ENCODE measurements at regions not wholly inside any gene's neighbourhood (a gene's known extent, or its start where the extent isn't known, plus 50 kb on each side); places are given as distances from the start of the nearest gene placed in this dataset.
"Not testable (repeated sequence)": the region's sequence is repeated elsewhere in the genome, so short reads cannot be mapped to it uniquely, and the experiment has no call there.

GRCh38 chr1:214136324-214136919, 144.5 kb upstream of the SMYD2 start:
- Histone ChIP-seq H3K9me3 (no peaks in the 10 kb centered on the region), H3K36me3 (no peaks in the 10 kb centered on the region), H3K4me1 (ENCODE audit: control insufficient read depth in 1 of 2, low read depth in 2 of 2) (no peaks in the 10 kb centered on the region), H3K27me3 (replicated peaks; ENCODE audit: insufficient read depth) (no peaks in the 10 kb centered on the region), H3K4me3 (no peak overlapping the region), H3K27ac (no peak overlapping the region)
- ATAC-seq (ENCODE audit: insufficient number of reproducible peaks, low FRiP score, low read depth) (no peak), DNase-seq (ENCODE audit: low spot score) (no peak)
- TF ChIP-seq CTCF (IDR thresholded peaks at IDR 0.05): no peak

DNA sequence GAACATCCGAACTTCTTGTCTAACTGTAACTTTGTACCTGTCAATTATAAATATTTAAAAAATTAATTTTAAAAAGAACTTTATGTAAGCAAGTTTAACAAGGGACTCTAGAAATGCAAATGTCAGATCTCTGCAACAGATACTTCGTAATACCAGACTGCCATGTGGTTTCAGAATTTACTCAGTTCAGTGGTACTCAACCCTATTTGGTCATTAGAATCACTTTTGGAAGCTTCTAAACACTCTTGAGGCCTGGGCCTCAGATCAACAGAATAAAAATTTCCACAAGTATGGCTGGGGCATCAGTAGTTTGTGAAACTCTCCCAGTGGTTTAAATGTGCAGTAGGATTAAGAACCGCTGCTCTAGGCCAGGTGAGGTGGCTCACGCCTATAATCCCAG, 139.5 kb upstream of the SMYD2 start:
- H3K36me3 ChIP-seq: no peaks in the 10 kb centered on the region
- no peak for ATAC-seq (ENCODE audit: insufficient number of reproducible peaks, low FRiP score, low read depth)
- no peak overlapping the region for H3K4me3 ChIP-seq
- TF ChIP-seq CTCF (IDR thresholded peaks at IDR 0.05): no peak
- H3K27me3 ChIP-seq (replicated peaks; ENCODE audit: insufficient read depth): no peaks in the 10 kb centered on the region
- no peaks in the 10 kb centered on the region for H3K9me3 ChIP-seq
- DNase-seq (ENCODE audit: low spot score): no peak
- no peak overlapping the region for H3K27ac ChIP-seq
- H3K4me1 ChIP-seq (ENCODE audit: control insufficient read depth in 1 of 2, low read depth in 2 of 2): no peaks in the 10 kb centered on the region

- DNase-seq (ENCODE audit: low spot score): no peak
- H3K4me3 ChIP-seq: no peak overlapping the region
- no peak overlapping the region for H3K27ac ChIP-seq
- no peak for ATAC-seq (ENCODE audit: insufficient number of reproducible peaks, low FRiP score, low read depth)
- H3K36me3 ChIP-seq: no peaks in the 10 kb centered on the region
- no peaks in the 10 kb centered on the region for H3K27me3 ChIP-seq (replicated peaks; ENCODE audit: insufficient read depth)
- H3K4me1 ChIP-seq (ENCODE audit: control insufficient read depth in 1 of 2, low read depth in 2 of 2): no peaks in the 10 kb centered on the region
- H3K9me3 ChIP-seq: no peaks in the 10 kb centered on the region
- no peak for TF ChIP-seq CTCF (IDR thresholded peaks at IDR 0.05)
Measured at GRCh38 chr1:214143006-214143992, 137.7 kb upstream of the SMYD2 start.

GRCh38 chr1:214144521-214144920, 136.4 kb upstream of the SMYD2 start:
- not testable (repeated sequence) for H3K36me3 ChIP-seq; H3K9me3 ChIP-seq; H3K4me1 ChIP-seq (ENCODE audit: control insufficient read depth in 1 of 2, low read depth in 2 of 2); H3K27ac ChIP-seq; DNase-seq (ENCODE audit: low spot score); ATAC-seq (ENCODE audit: insufficient number of reproducible peaks, low FRiP score, low read depth); H3K4me3 ChIP-seq; H3K27me3 ChIP-seq (replicated peaks; ENCODE audit: insufficient read depth)

- Histone ChIP-seq H3K27ac (no peak overlapping the region), H3K36me3 (no peaks in the 10 kb centered on the region), H3K4me3 (no peak overlapping the region), H3K9me3 (no peaks in the 10 kb centered on the region), H3K4me1 (ENCODE audit: control insufficient read depth in 1 of 2, low read depth in 2 of 2) (no peaks in the 10 kb centered on the region), H3K27me3 (replicated peaks; ENCODE audit: insufficient read depth) (no peaks in the 10 kb centered on the region)
- no peak for ATAC-seq (ENCODE audit: insufficient number of reproducible peaks, low FRiP score, low read depth)
- no peak for DNase-seq (ENCODE audit: low spot score)
- no peak for TF ChIP-seq CTCF (IDR thresholded peaks at IDR 0.05)
Measured at GRCh38 chr1:214146523-214146922, 134.4 kb upstream of the SMYD2 start.
